ENCODE measurements at regions not wholly inside any gene's neighbourhood (a gene's known extent, or its start where the extent isn't known, plus 50 kb on each side); places are given as distances from the start of the nearest gene placed in this dataset.

DNA sequence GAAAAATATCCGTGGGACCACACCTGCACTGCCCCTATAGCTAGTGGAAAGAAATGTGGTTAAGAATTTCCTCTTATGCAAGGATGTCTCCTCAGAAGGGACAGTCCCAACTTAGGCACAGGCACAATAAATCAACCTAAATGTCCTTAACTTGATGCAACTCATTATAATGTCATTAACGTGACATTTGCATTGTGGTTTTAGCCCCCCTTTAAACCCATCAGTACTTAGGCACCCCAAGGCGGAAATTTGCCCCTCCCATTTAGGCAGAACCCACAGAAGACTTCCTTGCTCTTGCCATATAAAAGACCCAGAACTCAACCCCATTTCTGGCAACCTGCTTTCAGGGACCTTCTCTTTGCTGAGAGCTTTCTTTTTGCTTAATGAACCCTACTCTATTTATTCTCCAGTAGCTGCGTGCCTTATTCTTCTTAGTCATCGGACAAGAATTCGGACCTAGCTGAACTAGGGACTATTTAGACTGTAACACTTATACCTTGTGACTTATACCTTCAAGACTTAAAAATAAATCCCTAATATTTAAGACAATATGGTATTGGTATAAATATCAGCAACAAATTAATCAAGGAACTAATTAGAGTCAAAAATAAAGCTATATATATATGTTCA is 1281.6 kb upstream of the TMEFF2 start:
- CTCF ChIA-PET, result no interaction called here
- no peak overlapping the region for H3K9ac ChIP-seq (replicated peaks; ENCODE audit: extremely low read depth, insufficient read depth, low read length)
- no peak overlapping the region for H3K4me2 ChIP-seq (ENCODE audit: insufficient read depth, low read length)
- intact Hi-C loops (cut with micrococcal nuclease) (no loop called here), dilution Hi-C loops (cut with MboI; ENCODE audit: extremely low pct_ligation_motif_present, low sequenced_read_pairs) (no loop called here)
- POLR2A ChIA-PET, result no interaction called here
- H3K4me1 ChIP-seq (ENCODE audit: control insufficient read depth, extremely low read depth, insufficient read depth, low read length), result no peaks in the 10 kb centered on the region
- H3K79me2 ChIP-seq (ENCODE audit: control insufficient read depth, insufficient read depth, low read length), result no peaks in the 10 kb centered on the region
- no peak overlapping the region for H3K4me3 ChIP-seq (replicated peaks in 1 of 3; ENCODE audit: insufficient read depth in 1 of 3, low read depth in 1 of 3, low read length in 3 of 3)
- no peaks in the 10 kb centered on the region for H3K36me3 ChIP-seq (ENCODE audit: control insufficient read depth in 2 of 2, extremely low read depth in 1 of 2, insufficient read depth in 2 of 2, low read length in 2 of 2)
- BruUV-seq (replicated peaks), result no TSS peak
- no peaks in the 10 kb centered on the region for H3K9me3 ChIP-seq (replicated peaks; ENCODE audit: control insufficient read depth, insufficient read depth, low read length)
- H3K9me1 ChIP-seq (replicated peaks; ENCODE audit: control insufficient read depth, extremely low read depth, insufficient read depth, low read length), result no peaks in the 10 kb centered on the region
- FAIRE-seq (no peak), DNase-seq (ENCODE audit: low read depth, low spot score) (no peak)
- H3K27me3 ChIP-seq (ENCODE audit: control insufficient read depth in 2 of 2, insufficient read depth in 2 of 2, low read length in 2 of 2), result no peaks in the 10 kb centered on the region
- no peaks in the 10 kb centered on the region for H4K20me1 ChIP-seq (replicated peaks; ENCODE audit: control insufficient read depth, extremely low read depth, insufficient read depth, low read length)
- H3K27ac ChIP-seq (ENCODE audit: insufficient read depth, low read depth, low read length), result no peak overlapping the region
- no peak overlapping the region for H2AFZ ChIP-seq (ENCODE audit: low read depth, low read length)
- TF ChIP-seq, protein P1, sequence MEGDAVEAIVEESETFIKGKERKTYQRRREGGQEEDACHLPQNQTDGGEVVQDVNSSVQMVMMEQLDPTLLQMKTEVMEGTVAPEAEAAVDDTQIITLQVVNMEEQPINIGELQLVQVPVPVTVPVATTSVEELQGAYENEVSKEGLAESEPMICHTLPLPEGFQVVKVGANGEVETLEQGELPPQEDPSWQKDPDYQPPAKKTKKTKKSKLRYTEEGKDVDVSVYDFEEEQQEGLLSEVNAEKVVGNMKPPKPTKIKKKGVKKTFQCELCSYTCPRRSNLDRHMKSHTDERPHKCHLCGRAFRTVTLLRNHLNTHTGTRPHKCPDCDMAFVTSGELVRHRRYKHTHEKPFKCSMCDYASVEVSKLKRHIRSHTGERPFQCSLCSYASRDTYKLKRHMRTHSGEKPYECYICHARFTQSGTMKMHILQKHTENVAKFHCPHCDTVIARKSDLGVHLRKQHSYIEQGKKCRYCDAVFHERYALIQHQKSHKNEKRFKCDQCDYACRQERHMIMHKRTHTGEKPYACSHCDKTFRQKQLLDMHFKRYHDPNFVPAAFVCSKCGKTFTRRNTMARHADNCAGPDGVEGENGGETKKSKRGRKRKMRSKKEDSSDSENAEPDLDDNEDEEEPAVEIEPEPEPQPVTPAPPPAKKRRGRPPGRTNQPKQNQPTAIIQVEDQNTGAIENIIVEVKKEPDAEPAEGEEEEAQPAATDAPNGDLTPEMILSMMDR (IDR thresholded peaks at IDR 0.05; ENCODE audit: extremely low read depth in 1 of 2, insufficient read depth in 1 of 2, low read depth in 1 of 2, low read length in 2 of 2), result no peak
- TF ChIP-seq FOS (IDR thresholded peaks at IDR 0.05; ENCODE audit: borderline replicate concordance, insufficient read depth, low read length) (no peak), POLR2A (IDR thresholded peaks at IDR 0.05; ENCODE audit: low read depth, low read length) (no peak), GATA2 (IDR thresholded peaks at IDR 0.05; ENCODE audit: insufficient read depth, insufficient read length, low read depth, low read length) (no peak), EZH2 (IDR thresholded peaks at IDR 0.05; ENCODE audit: borderline replicate concordance, low read depth, low read length, severe bottlenecking) (no peak), POLR2AphosphoS5 (IDR thresholded peaks at IDR 0.05; ENCODE audit: insufficient read depth, low read depth, low read length) (no peak), JUN (IDR thresholded peaks at IDR 0.05; ENCODE audit: borderline replicate concordance, insufficient read depth, insufficient read length, low read depth) (no peak), MYC (IDR thresholded peaks at IDR 0.05; ENCODE audit: low read depth, low read length) (no peak)
- TF ChIP-seq, protein P2, sequence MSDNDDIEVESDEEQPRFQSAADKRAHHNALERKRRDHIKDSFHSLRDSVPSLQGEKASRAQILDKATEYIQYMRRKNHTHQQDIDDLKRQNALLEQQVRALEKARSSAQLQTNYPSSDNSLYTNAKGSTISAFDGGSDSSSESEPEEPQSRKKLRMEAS (IDR thresholded peaks at IDR 0.05; ENCODE audit: insufficient read depth, insufficient read length), result no peak

Data from endothelial cell of umbilical vein (primary cell).